NCI-H524 treated with DMSO at 0.1 percent for 48 hours (cell line): ENCODE measurements at regions not wholly inside any gene's neighbourhood (a gene's known extent, or its start where the extent isn't known, plus 50 kb on each side); places are given as distances from the start of the nearest gene placed in this dataset.
A peak's percentile ranks its signal among the peaks of the same experiment; 100 is the strongest.

ENCODE experiments used
- DNase-seq: peaks from one replicate; lab custom pipeline; 2025; lab: John Stamatoyannopoulos, UW

DNA sequence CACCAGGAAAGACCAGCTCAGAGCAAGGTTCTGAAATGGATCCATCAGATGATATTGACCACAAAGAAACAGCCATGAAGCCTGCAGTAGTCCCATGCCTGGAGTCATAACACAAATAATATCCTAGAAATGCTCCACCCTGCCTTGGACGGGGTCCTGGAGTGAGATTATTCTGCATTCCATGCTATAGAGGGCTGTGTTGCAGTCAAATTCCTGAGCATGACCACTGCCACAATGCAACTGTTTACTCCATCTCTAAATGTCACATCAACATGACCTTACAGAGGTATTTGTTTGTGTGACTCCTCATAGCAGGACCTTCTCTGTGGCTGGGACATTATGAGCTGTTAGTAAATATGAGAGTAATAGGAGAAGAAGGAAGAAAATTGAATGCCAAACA lies 257.5 kb upstream of the TCF21 start:
- DNase-seq, result no peak

DNA sequence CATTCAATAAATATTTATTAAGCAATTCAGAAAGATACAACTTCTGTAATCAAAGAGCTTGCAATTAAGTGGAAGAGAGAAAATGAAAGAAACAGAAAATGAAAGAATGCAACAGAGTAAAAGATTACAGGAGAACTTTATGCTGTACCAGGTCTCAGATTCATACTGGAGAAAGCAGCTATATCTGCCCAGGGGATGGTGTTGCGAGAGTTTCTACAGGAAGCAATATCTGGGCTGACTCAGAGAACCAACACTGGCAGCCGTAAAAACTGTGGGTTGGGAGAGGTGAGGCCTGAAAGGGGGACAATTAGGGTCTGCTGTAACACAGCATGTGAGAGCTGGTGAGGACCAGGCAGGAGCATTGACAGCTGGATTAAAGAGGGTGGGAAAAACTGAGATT lies 256.7 kb upstream of the TCF21 start:
- DNase-seq, result no peak

DNA sequence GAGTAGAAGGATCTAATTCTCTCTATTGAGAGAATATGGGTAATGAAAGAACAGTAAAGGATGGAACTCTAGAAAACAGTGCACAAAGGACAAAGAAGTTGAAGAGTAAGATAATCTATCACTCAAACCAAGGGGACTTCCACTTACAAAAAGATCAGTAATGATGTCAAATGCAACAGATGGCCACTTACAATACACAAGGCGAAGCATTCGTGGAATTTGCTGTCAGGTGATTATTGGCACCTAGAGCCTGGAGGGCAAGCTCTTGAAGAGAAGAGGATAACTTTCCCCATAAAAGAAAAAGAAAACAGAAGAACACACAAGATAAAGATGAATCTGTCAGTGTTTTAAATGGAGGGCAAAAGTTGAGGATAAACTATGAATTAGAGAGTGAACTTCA lies 256.0 kb upstream of the TCF21 start:
- DNase-seq, result peak; percentile 29

DNA sequence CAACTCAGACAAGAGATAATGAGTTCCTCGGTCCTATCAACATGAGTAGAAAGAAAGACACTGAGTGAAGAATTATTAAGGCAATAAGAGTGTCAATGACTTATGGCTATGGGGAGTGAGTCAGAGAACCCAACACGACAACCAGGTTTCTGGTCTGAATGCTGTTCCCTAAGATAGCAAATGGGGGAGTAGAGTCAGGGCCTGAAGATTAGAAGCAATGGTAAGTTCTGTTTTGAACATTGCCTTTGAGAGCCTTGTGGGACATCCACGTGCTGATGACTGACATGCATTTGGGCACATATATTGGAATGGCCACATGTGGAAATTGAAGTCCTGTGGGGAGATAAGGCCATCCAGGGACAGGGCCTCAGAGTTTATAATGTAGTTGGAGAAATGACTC lies 254.4 kb upstream of the TCF21 start:
- no peak for DNase-seq

DNA sequence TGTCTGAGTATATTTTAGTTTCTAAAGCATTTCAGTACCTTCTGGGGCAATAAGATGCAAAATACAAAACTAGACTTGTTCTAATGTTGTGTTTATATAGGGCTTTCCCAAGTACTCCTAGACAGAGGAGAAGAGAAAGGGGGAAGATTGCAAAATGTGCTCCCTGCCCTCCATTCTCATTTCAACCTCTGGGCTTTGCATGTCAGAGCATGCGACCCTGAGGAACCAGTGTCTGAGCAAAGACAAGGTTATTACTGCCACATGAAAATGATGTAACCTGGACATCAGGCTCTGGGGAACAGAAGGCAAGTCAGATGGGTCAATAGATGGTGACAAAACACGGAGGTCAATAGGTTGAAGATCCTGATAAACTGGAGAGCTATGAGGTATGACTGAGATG lies 253.5 kb upstream of the TCF21 start:
- no peak for DNase-seq

DNA sequence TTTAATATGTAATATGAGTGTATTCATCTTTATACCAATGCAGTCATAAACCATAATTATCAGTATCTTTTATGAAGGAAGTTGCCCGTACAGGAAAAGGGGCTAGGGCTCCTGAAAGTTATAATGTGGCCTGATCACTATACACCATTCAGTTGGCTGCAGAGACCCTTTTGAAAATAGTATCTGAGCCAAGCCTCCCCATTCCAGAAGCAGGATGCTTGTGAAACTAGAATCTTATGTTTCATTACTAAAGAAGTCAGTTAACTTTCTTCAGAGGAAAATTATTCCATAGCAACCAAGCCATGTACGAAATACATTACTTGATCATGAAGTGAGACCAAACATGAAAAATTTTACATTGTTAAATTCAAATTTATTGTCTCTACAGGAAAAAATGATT lies 251.5 kb upstream of the TCF21 start:
- no peak for DNase-seq

DNA sequence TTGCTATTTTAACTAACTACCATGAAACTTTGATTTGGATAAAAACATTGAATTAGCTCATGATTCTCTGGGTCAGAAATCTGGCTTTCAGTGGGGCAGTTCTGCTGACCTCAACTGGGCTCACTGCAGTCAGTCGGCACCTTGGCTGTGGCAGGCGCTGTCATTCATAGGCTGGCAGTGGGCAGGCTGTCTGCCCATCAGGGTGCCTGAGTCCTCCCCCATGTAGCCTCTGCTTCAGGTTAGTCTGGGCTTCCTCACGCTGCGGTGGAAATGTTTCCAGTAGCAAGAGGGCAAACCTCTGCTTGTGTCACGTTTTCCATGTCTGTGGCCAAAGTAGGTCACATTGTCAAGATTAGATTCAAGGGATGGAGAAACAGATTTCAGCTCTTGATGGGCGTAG lies 251.0 kb upstream of the TCF21 start:
- no peak for DNase-seq

DNA sequence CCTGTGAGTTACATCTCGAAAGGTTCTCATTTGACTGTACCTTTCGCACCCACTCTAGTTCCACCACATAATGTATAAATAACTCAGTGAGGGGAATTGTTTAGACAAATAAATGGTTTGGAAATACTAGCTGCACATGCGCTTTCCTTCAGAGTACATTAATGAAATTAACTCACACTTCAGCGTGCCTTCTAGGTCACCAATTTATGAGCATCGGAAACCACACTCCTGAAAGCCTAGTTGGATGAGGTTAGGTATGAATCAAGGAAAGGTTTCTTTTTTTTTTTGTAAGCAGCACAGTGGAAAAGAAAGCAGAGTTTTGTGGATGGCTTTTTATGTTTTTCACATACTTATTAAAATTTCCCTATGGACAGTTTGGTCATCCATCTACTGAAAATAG lies 247.8 kb upstream of the TCF21 start:
- no peak for DNase-seq

DNA sequence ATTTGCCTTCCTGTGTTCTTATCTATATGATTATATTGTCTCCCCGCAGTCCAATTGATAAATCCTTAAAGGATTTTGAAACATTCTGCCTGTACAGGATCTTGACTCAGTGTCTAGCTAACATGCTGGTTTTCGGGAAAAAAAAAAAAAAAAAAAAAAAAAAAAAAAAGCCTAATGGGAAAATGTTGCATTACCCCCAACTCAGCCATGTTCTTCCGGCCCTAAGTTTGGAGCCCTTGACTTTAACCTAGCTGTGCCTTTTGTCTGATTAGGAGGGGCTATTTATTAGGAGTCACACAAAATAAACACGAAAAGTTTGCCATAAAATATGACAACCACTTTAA lies 244.4 kb upstream of the TCF21 start:
- DNase-seq, result no peak

DNA sequence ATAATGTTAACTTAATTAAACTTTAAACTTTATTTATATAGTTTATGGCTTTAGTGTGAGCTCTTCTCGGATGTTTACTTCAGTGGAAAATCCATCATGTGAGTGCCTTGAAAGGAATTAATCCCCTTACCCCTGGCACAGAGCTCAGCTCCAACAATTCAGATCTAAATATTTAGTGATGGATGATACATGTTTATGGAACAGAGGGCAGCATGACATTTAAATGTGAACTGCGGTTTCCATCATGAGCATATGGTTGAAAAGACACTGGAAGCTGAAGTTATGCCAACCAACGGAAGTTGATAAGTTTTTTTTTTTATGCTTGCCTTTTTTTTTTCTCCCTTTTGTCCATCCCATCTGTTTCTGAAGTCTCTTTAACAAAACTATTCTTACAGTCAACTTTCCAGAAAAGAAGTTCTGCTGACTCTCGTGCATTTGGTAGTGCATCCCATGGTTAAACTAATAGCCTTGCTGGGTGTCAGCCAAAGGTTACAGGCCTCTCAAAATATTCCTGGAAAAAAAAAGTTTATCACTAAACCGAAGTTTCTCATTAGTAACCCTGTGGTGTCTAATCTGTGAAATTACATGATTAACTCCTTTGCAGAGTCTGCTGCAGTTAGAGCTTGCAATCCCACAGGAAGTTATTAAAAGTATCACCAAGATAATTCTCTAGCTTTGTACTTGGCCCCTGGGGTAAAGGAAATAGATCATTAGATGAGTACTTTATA lies 243.9 kb upstream of the TCF21 start:
- no peak for DNase-seq

DNA sequence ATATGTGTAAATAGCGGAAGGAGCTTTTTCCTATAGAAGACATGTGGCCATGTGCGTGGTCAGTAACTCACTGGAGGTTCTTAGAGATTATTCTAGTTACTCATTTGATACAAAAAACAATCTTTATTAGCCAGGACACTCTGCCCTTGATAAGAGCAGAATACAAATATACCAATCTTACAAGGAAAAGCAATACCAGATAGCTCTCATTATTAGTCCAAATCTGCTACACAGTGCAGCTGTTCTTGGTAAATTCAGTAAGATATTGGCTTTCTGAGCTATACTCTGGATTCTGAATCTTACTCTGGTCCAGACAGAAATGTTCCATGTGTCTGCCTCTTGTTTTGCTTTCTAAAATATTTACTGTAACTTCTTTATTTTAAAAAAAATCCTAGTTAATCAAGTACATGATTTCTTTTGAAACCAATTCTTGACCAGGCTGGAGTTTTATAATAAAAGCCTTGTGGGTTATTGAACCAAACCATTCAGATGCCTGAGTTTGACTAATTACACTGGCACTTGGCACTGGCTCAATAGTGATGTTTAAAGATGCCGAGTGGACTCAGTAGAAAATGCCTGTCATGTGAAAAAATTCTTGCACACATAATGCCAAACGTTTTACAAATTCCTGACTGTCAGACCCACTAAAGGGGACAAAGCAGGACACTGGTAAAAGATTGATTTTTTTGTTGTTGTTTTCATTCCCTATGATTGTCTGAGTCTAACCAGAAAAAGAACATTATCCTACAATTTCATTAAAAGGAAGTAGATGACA lies 242.8 kb upstream of the TCF21 start:
- DNase-seq, result no peak

DNA sequence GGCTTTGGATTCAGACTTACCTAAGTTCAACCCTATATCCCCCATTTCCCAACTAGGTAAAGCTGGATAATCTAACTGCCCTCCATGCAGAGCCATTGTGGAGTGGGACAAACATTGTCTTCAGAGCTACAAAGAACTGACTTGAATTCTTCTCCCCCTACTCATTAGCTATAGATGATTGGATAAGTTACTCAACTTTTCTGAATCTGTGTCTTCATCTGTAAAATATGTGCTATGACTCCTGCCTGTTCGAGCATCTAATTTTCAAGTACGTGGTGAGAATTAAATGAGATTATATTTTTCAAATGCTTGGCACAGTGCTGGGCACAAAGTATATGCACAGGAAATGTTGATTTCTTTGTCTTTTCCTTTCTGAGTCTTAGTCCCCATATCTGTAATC lies 240.3 kb upstream of the TCF21 start:
- DNase-seq, result no peak

DNA sequence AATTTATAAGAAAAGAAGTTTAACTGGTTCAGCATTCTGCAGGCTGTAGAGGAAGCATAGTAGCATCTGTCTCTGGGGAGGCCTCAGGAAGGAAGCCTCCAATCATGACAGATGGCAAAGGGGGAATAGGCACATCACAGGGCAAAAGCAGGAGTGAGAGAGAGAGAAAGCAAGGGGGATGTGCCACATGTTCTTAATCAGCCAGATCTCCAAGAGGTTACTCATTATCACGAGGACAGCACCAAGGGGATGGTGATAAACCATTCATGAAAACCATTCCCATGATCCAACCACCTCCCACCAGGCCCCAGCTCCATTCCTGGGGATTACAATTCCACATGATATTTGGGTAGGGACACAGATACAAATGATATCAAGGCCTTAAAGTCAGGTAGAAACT lies 217.5 kb upstream of the TCF21 start:
- DNase-seq, result peak; percentile 90

DNA sequence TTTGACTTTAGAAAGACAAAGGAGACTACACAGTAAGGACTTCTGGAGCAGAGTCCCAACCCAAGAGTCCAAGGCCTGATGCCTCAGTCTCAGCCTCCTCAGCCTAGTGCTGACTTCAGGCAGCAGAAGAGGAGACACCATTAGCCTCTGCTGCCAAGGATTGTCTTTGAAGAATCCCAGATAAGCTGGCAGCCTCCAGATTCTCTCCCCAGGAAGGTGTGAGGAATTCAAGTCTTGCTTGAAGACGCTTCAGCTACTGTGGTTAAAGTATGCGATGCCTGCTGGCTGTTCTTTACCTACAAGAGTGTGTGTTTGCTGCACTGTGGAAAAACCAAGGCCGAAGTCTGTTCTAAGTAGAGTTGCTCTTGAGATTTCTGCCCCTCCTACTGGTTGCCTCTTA lies 215.9 kb upstream of the TCF21 start:
- DNase-seq, result no peak

DNA sequence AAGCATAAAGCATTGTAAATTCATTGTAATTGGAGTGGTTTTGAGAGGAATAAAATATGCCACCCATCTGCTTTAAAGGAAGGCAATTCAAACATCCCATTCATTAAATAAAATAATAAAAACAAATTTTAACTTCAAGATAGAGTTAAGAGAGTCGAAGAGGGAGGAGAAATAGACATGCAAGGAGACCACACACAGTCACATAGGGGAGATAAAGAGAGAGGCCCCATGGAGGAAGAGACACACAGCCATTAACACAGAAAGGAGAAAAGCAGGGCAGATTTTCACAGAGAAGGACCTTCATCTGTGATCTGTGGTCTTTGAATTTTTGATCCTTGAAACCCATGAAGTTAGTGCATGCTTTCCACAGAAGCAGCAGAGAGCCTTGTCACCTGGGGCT lies 214.3 kb upstream of the TCF21 start:
- no peak for DNase-seq

DNA sequence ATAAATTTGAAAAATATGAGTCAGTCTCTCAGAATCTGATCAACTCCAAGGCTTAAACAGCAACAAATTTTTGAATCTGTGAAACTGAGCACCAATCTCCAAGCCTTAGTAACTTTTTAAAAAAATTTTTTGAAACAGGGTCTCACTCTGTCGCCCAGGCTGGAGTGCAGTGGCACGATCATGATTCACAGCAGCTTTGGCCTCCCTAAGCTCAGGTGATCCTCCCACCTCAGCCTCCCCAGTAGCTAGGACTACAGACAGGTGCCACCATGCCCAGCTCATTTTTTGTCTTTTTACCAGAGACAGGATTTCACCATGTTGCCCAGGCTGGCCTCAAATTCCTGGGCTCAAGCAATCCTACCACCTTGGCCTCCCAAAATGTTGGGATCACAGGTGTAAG lies 207.9 kb upstream of the TCF21 start:
- no peak for DNase-seq

DNA sequence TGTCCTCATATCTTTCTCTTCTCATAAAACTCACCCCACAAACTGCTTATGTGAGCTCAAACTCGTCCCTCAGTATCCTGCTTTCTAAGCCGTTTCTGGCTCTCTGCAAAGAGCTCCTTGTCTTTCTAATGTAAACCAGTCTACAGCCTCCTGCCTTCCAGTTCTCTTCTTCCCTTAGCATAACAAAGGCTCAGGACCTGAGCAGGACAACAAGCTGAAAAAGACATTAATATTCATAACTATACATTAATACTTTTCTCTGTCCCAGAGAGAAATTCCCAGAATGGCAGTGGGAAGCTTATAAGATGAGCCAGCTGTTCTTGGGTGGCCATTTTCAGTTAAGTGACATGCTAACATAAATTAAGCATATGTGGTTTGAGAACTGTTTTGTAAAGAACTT lies 207.0 kb upstream of the TCF21 start:
- no peak for DNase-seq

DNA sequence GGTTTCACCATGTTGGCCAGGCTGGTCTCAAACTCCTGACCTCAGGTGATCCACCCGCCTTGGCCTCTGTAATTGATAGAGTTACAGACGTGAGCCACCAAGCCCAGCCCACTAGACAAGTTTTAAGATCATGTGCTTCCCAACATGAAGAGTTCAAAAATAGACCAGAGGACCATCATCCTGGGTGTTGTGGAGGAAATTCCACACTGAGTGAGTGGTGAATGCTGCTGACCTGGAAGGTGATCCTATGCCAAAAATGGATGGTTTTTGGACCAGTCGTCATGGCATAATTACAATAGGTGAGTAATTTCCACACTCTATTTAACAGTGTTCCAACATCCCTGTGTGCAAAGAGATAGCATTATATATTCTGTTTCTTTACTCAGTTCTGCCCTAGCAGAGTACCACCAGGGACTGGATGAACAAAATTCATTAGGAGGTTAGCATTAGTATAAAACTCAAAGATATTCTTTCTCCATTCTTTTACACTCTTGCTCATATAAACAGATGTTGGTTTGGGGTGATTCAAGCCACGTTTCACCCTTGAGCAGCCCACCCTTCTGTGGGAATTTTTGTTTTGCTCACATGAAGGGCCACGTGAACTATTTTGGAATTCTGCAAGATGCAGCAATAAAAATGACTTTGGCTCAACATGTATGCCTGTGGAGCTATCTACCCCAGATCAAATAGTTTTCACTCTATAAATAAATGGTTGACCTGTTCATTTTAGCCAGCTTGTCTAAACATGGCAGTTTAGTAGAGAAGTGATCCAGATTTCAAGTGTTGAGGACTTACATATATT lies 206.2 kb upstream of the TCF21 start:
- DNase-seq, result no peak

DNA sequence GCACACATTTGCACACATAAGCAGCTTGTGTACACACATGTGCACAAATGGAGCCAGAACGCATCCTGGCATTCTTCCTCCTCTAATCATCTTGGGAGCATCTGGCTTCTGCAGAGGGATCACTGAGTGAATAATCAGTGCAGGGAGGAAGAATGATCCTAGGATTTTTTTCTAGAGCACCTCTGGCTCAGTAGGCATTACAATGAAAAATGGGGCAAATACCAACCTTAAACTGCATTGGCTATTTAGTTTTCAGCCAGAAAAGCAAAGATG lies 205.7 kb upstream of the TCF21 start:
- DNase-seq, result no peak

DNA sequence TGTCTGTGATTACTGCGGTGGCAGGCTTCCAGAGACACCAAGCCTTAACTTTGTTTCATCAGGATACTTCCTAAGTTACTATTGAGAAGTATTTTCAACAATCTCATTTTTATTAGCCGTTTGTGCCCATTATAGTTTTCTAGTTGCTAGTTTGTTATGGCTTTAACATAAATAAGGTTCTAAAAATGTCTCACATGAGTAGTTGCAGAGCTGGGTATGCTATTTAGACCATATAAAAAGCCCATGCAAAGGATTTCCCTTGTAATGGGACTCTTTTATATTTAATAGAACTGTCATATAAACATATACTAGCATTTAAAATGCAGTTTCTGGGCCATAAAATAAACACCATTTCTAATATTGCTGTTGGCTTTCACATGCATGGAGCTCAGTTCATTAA lies 205.3 kb upstream of the TCF21 start:
- DNase-seq, result no peak

DNA sequence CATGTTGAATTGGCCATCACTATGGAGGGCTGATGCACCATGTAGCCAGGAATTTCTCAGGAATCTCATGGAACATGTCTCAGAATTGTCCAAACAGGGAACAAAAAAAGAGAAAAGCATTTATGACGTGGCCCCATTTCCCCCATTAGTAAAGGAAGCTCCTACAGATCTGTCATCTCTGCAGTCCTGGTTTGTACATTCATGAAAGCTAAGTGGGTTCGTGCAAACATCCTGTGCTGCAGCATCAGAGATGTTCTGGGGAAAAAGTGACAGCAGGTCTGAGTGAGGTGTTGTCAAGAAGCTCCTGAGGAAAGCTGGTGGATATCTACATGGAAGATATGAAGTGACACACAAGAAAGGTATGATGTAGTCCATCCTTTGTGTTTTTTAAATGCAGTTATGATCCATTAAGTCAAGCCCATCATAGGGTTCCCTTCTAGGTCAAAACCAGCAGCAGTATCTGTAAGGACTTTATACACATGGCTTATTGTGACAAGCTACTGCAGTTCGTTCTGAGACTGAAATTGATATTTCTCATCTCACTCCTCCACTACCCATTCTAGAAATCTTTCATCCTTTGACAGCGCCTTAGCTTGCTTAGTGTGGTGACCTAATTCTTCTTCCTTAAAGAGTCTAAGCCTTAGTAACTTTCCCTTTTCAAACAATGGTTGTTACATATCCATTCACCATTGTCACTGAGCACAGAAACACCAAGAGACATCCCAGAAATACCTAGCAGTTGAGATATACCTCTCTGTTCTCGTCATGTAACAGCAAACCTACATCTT lies 200.0 kb upstream of the TCF21 start:
- no peak for DNase-seq

DNA sequence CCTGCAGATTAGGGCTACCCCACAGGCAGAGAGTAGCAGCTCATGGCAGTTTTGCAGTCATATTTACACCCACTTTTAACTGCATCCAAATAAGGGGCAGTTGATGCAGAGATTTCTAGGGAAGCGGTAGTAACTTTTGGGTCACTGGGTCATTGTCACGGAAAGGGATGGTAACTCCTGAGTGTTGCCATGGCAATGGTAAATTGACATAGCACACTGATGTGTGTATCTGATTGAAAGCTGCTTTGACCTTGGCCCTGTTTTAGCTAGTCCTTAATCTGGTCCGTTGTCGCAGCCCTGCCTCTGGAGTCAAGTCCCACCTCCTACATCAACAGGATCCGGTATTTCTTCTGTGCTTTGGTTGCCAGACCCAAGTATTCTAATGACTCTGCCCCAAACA lies 199.1 kb upstream of the TCF21 start:
- DNase-seq, result no peak

DNA sequence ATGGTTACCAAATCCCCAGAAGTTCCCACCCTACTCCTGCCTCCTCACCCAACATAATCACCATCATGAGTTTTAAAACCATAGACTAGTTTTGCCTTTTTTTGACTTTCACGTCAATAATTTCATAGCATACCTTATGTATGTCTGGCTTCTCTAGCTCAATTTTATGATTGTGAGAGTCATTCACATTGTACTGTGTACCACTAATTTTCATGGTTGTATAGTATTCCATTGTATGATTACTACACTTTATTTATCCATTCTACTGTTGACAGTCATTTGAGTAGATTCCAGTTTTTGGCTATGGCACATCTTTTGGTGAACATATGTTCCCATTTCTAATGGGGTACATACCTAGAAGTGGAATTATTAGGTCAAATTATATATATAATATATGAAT lies 195.3 kb upstream of the TCF21 start:
- DNase-seq, result no peak
